ENCODE measurements at regions not wholly inside any gene's neighbourhood (a gene's known extent, or its start where the extent isn't known, plus 50 kb on each side); places are given as distances from the start of the nearest gene placed in this dataset.

- H2BK120ac ChIP-seq (ENCODE audit: low read depth, low read length) = no peak overlapping the region
- no peak overlapping the region for H2BK15ac ChIP-seq (ENCODE audit: low read depth, low read length)
- H2AK9ac ChIP-seq (replicated peaks; ENCODE audit: low read depth, low read length, poor library complexity) = no peak overlapping the region
- H2BK20ac ChIP-seq (ENCODE audit: low read depth, low read length) = no peak overlapping the region
- CTCF ChIA-PET = no interaction called here
- H3K9ac ChIP-seq (ENCODE audit: low read depth, low read length) = no peak overlapping the region
- 86% methylated on average over 1 of the region's 2 CpGs; no CpG with 5 or more reads in 1 of the 2 experiments for WGBS, 2 experiments (ENCODE audit: extremely low coverage in 2 of 2, insufficient read length in 1 of 2)
- BruUV-seq (replicated peaks) = no TSS peak
- ATAC-seq (ENCODE audit: low read depth) (no peak), DNase-seq (no peak)
- H3K79me1 ChIP-seq (ENCODE audit: low read depth in 1 of 2, low read length in 2 of 2) = no peaks in the 10 kb centered on the region
- no peak overlapping the region for H2AK5ac ChIP-seq (ENCODE audit: low read depth, low read length)
- no peak overlapping the region for H2BK5ac ChIP-seq (ENCODE audit: low read depth, low read length, poor library complexity, severe bottlenecking)
- H2AFZ ChIP-seq (replicated peaks; ENCODE audit: low read length, poor library complexity) = no peak overlapping the region
- H3K27ac ChIP-seq (ENCODE audit: insufficient read depth, low read length) = no peak overlapping the region
- no peaks in the 10 kb centered on the region for H3K4me1 ChIP-seq (ENCODE audit: control insufficient read depth, insufficient read depth, low read length)
- no peak overlapping the region for H4K91ac ChIP-seq (ENCODE audit: insufficient read depth, low read depth, low read length)
- dilution Hi-C loops (cut with HindIII; ENCODE audit: low sequenced_read_pairs, unreplicated experiment) = no loop called here
- no peak overlapping the region for H3K23ac ChIP-seq (ENCODE audit: low read depth, low read length)
- H4K20me1 ChIP-seq (ENCODE audit: insufficient read depth, low read length) = no peaks in the 10 kb centered on the region
- peaks cover 2% of the 10 kb centered on the region; the same call in 1 of the 2 replicates for H3K27me3 ChIP-seq (ENCODE audit: control insufficient read depth, insufficient read depth, low read length)
- no peaks in the 10 kb centered on the region for H3K36me3 ChIP-seq (ENCODE audit: control insufficient read depth, insufficient read depth, low read length)
- POLR2A ChIA-PET (ENCODE audit: unreplicated experiment) = no interaction called here
- no peak overlapping the region for H3K18ac ChIP-seq (ENCODE audit: low read depth, low read length)
- H3K4ac ChIP-seq (ENCODE audit: low read depth, low read length) = no peak overlapping the region
- H4K5ac ChIP-seq (ENCODE audit: low read depth, low read length) = no peak overlapping the region
- H3K4me2 ChIP-seq (ENCODE audit: low read depth, low read length) = no peak overlapping the region
- no peak overlapping the region for H4K8ac ChIP-seq (ENCODE audit: low read depth in 2 of 2, low read length in 2 of 2)
- H3K56ac ChIP-seq (ENCODE audit: extremely low read depth, insufficient read depth, low read length) = no peak overlapping the region
- intact Hi-C loops (cut with micrococcal nuclease) = no loop called here
- no peak for TF ChIP-seq MAZ (IDR thresholded peaks at IDR 0.05; ENCODE audit: borderline replicate concordance, low read depth, low read length)
- TF ChIP-seq, protein P1, sequence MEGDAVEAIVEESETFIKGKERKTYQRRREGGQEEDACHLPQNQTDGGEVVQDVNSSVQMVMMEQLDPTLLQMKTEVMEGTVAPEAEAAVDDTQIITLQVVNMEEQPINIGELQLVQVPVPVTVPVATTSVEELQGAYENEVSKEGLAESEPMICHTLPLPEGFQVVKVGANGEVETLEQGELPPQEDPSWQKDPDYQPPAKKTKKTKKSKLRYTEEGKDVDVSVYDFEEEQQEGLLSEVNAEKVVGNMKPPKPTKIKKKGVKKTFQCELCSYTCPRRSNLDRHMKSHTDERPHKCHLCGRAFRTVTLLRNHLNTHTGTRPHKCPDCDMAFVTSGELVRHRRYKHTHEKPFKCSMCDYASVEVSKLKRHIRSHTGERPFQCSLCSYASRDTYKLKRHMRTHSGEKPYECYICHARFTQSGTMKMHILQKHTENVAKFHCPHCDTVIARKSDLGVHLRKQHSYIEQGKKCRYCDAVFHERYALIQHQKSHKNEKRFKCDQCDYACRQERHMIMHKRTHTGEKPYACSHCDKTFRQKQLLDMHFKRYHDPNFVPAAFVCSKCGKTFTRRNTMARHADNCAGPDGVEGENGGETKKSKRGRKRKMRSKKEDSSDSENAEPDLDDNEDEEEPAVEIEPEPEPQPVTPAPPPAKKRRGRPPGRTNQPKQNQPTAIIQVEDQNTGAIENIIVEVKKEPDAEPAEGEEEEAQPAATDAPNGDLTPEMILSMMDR (conservative IDR thresholded peaks at IDR 0.05; ENCODE audit: low read depth, low read length) = no peak
- no peak for TF ChIP-seq POLR2A (IDR thresholded peaks at IDR 0.05; ENCODE audit: low read depth, low read length)
- TF ChIP-seq ELK1 (IDR thresholded peaks at IDR 0.05; ENCODE audit: borderline replicate concordance, low read depth, low read length) = no peak
- no peak for TF ChIP-seq RFX5 (IDR thresholded peaks at IDR 0.05; ENCODE audit: low read depth, low read length)
- TF ChIP-seq FOS (IDR thresholded peaks at IDR 0.05; ENCODE audit: low read depth, low read length) = no peak
- in situ Hi-C loops (cut with MboI; ENCODE audit: low sequenced_read_pairs) = no loop called here
- no peaks in the 10 kb centered on the region for H3K9me1 ChIP-seq (ENCODE audit: insufficient read depth, low read length)
- peaks cover 4% of the 10 kb centered on the region for H3K9me3 ChIP-seq (ENCODE audit: control insufficient read depth, insufficient read depth, low read length)
- H3K14ac ChIP-seq (replicated peaks; ENCODE audit: low read depth, low read length) = no peak overlapping the region
- H3K4me3 ChIP-seq (ENCODE audit: insufficient read depth, low read depth, low read length) = no peak overlapping the region
Measured at GRCh38 chr4:38255572-38255971, 295.4 kb downstream of the PTTG2 start.

Data from IMR-90 (cell line).